Activated CD8-positive, alpha-beta memory T cell treated with anti-CD3 and anti-CD28 coated beads for 4 hours (primary cell): ENCODE measurements at regions not wholly inside any gene's neighbourhood (a gene's known extent, or its start where the extent isn't known, plus 50 kb on each side); places are given as distances from the start of the nearest gene placed in this dataset.

ENCODE experiments used
- DNase-seq, 2 donors: peaks; one replicate each; pipeline ENCODE4 v3.0.0-alpha.2; 2020; ENCODE audit warnings: low read depth in 2 of 2

DNA sequence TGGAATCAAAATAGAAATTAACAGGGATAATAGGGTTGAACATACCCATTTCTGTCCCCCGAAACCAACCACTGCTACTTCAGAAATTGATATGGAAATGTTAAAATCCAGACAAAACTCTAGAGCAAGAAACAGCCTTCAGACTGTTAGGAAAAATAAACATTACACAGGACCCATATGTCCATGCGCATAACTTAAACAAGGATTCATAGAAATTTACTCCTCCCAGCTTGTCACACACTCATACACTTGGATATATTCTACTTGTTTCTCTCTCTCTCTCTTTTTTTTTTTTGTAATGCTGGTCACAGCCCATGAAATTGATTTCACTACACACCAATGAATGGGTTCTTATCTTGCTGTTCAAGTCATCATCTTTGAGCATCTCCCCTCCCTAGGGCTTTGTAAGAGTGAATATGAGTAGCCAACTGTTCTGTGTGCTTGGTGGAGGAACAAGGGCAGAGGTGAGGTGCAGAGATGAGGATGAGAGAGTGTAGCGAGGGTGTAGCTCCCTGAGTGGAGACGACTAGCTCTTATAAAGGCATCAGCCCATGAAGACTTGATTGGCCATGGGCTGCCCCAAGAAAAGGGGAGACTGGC lies 61.8 kb upstream of the MLN start:
- DNase-seq: no peak

DNA sequence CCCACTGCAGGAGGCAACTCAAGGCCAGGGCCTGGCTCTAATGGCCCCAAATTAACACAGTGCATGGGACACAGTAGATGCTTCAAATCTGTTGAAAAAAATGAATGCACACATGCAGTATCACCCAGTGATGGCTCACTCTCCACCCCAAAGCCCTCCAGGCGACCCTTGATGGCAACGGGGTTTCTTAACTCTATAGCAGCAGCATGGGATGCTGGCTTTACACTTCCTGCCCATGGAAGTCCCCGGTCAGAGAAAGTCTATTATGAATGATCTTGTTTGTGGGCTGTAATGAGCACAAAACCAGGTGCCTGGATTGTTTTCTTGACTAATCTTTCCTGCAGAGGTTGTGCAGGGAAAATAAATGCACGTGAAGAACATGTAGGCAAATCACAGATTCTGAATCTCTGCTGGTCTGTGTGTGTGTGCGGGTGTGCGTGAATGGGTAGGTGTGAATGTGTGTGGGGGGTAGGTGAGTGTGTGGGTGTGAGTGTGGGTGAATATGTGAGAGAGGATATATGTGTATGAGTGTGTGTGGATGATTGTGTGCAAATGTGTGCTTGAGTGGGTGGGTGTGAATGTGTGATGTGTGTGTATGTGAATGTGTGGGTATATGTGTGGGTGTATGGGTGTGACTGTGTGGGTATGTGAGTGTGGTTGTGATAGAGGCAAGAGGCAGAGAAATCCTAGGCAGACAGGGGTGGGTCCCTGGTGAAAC lies 60.1 kb upstream of the MLN start:
- DNase-seq: peak in 1 of 2 donors; percentile 7

DNA sequence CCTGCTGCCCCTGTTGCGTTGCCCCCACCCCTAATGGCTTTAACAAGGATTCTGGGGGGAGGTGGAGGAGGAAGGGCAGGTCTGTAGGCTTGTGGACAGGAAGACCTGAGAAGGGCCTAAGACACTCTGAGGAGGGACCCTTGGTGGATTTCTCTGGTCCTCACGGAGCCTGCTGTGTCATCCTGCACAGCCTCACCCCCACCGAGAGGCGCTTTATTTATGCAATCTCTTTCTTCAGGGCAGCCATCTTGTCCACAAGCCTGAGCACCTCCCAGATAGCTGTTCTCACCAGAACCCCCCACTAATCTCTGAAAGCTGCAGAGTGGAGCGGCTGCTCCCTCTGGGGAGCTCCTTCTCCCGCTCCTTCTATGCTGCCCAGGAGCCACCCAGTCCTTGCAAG lies 59.3 kb upstream of the MLN start:
- DNase-seq: no peak

DNA sequence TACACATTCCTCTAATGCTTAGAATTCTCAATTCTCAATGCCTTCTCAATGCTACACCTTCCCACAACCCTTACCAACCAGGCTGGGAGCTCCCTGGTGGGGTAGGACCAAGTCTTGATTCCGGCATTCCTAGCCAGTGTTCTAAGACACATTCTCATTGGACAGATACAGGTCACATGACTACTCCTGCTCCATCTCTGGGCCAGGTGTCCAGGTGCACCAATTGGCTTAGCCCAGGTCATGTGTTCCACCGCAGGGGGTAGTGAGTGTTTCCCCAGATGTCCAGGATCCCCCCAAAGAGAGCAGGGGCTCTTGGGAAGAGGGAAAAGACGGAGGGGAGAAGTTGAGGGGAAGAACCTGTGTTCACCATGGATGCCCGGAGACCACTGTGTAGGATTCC lies 58.7 kb upstream of the MLN start:
- DNase-seq: no peak

DNA sequence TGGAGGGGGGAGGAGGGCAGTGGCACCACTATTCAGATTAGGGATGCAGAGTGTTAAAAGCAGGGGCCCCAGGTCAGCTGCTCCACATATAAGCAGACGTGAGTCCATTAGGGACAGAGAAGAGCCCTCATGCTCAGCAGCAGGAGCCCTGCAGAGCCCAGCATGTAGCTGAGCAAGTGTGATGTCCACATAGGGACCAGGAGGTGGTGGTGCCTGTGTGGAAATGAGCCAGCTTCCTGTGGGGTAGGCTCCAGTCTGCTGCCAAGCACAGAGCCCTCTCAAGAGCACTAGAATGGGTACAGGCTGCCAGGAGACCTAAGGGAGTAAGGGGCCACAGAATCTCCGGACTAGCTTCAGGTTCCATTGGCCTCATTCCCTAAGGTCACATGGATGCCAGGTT lies 57.9 kb upstream of the MLN start:
- no peak for DNase-seq

DNA sequence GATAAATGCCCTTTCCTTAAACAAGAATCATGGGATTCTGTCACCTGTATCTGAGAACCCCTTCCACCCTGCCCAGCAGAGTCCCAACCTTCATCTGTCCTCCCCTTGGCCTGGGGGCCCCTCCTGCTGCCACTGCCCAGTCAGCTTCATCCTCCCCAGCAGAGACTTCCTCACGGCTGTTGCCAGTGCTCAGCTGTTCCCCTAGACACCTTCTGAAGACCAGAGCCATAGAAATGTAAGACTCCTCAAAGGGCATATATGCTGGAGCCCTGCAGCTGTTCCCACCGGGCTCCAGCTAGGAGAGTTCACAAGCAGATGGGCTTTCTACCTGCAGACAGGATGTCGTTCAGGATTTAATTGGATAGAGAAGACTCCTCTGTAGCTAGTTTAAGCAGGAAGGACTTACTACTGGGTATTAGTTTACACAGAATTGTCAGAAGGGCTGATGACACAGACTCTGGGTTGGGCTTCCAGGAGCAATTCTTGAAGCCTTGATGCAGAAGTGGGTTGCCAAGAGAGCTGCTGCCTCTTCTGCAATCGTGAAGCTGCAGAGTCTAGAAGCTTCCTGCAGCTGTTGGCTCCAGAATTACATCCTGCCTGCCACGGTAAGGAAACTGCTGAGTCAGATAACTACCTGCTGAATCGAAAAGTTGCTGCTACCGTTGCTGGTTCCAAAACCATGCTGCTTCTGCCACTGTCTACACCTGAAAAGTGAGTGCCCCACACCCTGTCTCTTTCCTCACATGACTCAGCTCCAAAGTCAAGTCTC lies 57.1 kb upstream of the MLN start:
- DNase-seq: no peak

DNA sequence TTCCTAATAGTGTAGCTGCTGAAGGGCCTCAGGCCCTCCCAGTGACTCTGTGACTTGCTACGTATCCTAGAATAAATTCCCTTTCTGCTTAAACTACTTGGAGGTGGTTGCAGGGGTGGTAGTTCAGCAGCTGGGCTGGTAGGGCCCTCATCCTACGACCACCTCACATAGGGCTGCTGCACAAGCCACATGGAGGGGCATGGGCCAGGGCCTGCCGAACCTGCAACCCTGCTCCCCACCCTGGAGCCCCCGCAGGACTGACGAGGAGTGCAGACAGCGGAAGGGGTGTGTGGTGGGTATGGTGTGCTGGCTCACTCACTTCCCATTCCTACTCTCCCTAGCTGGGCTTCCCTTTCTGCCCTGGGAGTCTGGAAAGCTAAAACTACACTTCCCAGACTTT lies 56.2 kb upstream of the MLN start:
- DNase-seq: no peak

DNA sequence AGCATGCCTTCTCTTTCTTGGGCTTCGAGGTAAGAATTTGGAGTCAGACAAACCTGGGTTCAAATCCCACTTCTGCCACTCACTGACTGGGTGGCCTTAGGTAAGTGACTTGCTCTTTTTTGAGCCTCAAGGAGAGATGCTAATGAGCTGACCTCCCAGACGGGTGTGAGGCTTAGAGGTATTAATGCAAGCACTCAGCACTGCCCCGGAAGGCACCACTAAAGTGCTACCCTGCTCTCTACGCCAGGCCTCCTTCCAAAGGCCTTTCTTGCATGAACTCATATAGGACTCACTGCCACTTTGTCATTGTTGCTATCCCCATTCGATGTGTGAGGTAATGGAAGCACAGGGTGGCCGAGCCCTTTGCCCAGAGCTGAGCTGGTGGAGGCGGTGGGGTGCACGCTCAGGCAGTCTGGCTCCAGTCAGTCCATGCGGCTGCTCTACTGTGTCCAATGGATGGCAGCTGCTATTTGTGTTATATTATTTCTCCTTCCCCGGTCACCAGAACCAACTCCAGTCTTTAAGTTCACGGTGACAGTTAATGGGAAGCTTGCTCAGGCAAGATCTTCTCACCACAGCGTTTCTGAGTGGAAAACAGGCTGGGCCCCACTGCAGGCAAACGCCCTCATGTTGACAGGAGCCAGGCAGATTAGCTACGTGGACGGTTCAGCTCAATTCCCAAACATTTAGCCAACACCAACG lies 55.2 kb upstream of the MLN start:
- no peak for DNase-seq

DNA sequence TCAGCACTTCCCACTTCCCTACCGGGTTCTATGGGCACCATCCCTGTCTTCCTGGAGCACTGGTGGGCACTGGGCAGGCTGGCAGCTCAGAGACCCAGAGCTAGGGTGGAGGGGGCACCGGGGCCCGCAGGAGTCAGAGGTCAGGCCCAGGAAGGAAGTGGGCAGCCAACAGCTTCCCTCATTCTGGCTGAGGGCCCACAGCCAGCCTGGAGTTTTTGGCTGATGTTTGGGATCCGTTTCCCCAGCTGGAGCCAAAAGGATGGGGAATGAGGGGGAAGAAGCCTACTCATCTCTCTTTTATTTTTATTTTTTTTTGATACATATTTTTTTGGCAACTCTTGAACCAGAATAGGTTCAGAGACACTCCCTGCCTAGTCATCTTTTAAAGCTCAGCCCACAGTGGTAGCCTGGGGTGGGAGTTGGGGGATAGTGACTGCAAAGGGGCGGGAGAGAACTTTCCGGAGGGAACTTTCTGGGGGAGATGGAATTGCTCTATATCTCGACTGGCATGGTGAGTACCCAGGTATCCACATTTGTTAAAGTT lies 54.2 kb upstream of the MLN start:
- DNase-seq: no peak

DNA sequence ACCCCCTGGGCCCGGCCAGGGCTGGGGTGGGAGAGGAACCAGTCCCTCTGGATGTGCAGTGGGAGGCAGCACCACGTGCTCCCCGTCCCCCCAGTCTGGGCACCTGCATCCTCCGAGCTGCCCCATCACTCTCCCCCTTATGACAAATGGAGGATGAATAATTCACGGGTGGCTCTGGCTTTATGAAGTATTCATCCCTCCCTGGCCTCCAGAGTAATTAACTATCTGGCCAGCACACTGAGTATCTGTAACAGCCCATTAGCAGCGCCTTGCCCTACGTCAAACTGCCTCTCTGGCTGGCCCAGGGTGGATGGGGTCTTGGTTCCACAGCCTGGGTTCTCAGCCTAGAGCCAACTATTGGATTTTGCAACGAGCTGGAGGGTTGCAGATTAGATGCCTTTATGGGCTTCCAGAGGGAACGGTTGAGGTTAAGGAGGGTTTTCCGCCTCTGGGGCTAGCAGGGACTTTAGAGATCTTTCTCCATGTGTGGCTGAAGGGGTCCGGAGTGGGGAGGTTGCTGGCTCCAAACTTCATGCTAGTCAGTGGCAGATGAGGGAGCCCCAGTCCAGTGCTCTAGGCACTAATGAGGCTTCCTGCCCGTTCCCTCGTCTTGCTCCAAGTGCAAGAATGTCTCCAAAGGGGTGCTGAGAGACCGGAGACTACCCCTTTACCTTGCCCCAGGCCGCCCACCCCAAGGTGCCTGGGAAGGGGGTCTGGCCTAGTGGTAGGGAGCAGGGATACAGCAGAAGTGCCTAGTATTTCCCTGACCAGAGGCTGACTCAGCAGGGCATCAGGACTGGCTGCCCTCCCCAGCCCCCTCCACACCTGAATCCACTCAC lies 53.5 kb upstream of the MLN start:
- DNase-seq: no peak

DNA sequence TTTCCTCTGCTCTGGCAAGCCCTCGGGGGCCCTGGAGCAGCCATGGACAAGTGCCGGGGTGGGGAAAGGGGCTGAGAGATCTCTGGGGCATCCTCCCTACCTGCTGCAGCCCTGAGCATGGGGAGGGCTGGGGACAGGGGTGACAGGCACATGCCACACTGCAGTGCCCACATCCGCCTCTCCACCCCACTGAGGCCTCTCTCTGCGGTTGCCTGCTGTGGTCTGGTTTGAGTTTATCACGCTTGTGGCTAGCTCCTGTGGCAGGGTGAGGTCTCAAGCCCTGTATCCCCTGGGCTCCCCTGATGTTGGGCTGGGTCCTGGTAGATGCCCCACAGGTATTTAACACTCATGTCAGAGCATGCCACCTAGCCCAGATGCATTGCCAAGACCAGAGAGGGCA lies 52.9 kb upstream of the MLN start:
- DNase-seq: peak; percentile 27 to 40

DNA sequence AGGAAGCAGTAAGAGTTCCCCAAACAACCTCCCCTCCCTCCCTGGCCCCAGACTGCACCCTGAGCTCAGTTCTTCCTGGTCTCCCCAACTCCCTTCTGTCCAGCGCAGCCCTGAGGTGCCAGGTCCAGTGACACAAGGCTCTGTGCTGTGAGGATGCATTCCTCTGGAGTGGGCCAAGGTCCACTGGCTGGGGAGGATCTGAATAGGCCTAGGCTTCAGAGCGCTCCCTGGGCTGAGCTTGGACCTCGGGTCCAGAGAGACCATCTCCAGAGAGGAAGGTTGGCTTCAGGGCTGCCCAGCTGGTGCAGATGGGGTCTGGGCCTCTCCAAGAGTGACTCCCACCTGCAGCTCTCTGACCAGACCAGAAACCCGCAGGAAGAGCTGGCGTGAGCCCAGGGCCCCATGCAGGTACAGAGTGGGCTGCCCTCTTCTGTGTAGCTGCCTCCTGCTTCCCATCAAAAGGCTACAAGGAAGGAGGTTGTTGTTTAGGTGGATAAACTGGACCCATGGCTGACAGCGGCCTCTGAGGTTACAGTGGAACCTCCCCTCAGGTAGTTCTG lies 52.3 kb upstream of the MLN start:
- no peak for DNase-seq

DNA sequence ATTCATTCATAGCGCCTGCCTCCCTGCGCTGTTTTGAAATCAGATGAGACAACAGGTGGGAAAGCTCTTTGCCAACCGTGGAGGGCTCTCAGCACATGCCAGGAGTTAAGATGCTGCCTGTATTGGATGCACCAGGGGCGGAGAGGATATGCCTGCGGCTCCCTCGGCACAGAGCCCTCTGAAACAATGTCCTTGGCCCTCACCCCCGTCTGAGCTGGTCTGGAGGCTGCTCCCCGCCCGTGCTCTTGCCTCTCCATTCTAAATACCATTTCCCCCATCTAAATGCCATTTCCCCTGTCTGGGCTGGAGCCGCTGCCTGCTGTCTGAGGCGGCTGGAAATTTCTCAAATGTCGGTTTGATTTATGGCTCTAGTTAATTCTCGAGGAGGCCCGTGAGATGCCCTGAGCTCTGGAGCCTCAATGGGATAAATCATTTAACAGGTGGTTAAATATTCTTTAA lies 50.8 kb upstream of the MLN start:
- no peak for DNase-seq

DNA sequence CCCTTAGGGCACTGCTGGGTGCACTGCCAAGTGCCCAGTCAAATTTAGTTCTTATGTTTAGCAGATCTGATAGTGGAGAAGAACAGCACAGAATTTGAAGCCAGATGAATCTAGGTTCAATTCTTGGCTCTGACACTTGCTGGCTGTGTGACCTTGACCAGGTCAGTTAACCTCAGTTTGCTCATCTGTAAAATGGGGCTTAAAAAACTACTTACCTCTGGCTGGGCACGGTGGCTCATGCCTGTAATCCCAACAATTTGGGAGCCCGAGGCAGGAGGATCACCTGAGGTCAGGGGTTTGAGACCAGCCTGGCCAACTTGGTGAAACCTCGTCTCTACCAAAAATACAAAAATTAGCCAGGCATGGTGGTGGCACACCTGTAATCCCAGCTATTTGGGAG lies 49.9 kb upstream of the MLN start:
- no peak for DNase-seq
